ENCODE measurements at regions not wholly inside any gene's neighbourhood (a gene's known extent, or its start where the extent isn't known, plus 50 kb on each side); places are given as distances from the start of the nearest gene placed in this dataset.

GRCh38 chr6:74459260-74459659 lies 746.6 kb downstream of the COL12A1 start:
- Histone ChIP-seq H3K27me3 (no peaks in the 10 kb centered on the region), H3K27ac (no peak overlapping the region), H3K36me3 (no peaks in the 10 kb centered on the region), H3K4me1 (no peaks in the 10 kb centered on the region), H3K9me3 (no peaks in the 10 kb centered on the region), H3K4me3 (no peak overlapping the region)
- no peak for DNase-seq
- TF ChIP-seq, protein P1, sequence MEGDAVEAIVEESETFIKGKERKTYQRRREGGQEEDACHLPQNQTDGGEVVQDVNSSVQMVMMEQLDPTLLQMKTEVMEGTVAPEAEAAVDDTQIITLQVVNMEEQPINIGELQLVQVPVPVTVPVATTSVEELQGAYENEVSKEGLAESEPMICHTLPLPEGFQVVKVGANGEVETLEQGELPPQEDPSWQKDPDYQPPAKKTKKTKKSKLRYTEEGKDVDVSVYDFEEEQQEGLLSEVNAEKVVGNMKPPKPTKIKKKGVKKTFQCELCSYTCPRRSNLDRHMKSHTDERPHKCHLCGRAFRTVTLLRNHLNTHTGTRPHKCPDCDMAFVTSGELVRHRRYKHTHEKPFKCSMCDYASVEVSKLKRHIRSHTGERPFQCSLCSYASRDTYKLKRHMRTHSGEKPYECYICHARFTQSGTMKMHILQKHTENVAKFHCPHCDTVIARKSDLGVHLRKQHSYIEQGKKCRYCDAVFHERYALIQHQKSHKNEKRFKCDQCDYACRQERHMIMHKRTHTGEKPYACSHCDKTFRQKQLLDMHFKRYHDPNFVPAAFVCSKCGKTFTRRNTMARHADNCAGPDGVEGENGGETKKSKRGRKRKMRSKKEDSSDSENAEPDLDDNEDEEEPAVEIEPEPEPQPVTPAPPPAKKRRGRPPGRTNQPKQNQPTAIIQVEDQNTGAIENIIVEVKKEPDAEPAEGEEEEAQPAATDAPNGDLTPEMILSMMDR (IDR thresholded peaks at IDR 0.05), result no peak
- intact Hi-C loops (cut with DNase I; ENCODE audit: low total_unique reads), result no loop called here

- Histone ChIP-seq H3K27me3 (no peaks in the 10 kb centered on the region), H3K4me1 (no peaks in the 10 kb centered on the region), H3K27ac (no peak overlapping the region), H3K9me3 (no peaks in the 10 kb centered on the region), H3K4me3 (no peak overlapping the region), H3K36me3 (no peaks in the 10 kb centered on the region)
- DNase-seq, result no peak
- TF ChIP-seq, protein P1 (IDR thresholded peaks at IDR 0.05), result no peak
- intact Hi-C loops (cut with DNase I; ENCODE audit: low total_unique reads), result no loop called here
Measured at GRCh38 chr6:74458536-74458935, 747.3 kb downstream of the COL12A1 start.

GRCh38 chr6:74455786-74456185 lies 750.1 kb downstream of the COL12A1 start:
- Histone ChIP-seq H3K36me3 (no peaks in the 10 kb centered on the region), H3K27me3 (no peaks in the 10 kb centered on the region), H3K27ac (no peak overlapping the region), H3K9me3 (no peaks in the 10 kb centered on the region), H3K4me1 (no peaks in the 10 kb centered on the region), H3K4me3 (no peak overlapping the region)
- TF ChIP-seq, protein P1 (IDR thresholded peaks at IDR 0.05), result no peak
- intact Hi-C loops (cut with DNase I; ENCODE audit: low total_unique reads), result no loop called here
- DNase-seq, result no peak

DNA sequence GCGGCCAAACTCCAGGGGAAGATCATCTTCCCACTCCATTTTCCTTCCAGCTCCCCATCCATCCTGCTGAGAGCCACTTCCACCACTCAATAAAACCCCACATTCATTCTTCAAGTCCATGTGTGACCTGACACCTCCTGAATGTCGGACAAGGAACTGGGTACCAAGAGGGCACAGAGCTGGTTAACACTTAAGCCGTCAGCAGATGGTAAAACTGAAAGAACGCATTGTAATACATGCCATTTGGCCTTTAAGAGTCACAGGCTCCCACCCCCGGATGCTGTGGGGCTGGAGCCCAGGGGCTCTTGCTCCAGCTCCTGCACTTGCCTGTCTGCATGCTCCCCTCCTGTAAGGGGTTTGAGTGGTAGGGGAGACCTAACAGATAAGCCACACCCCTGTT lies 753.9 kb downstream of the COL12A1 start:
- Histone ChIP-seq H3K36me3 (no peaks in the 10 kb centered on the region), H3K27ac (no peak overlapping the region), H3K4me3 (no peak overlapping the region), H3K4me1 (no peaks in the 10 kb centered on the region), H3K9me3 (no peaks in the 10 kb centered on the region), H3K27me3 (no peaks in the 10 kb centered on the region)
- TF ChIP-seq, protein P1 (IDR thresholded peaks at IDR 0.05), result no peak
- intact Hi-C loops (cut with DNase I; ENCODE audit: low total_unique reads), result no loop called here
- DNase-seq, result no peak

- no peak for DNase-seq
- no peaks in the 10 kb centered on the region for H3K4me1 ChIP-seq
- no peaks in the 10 kb centered on the region for H3K36me3 ChIP-seq
- H3K9me3 ChIP-seq, result no peaks in the 10 kb centered on the region
- no peak overlapping the region for H3K27ac ChIP-seq
- TF ChIP-seq, protein P1 (IDR thresholded peaks at IDR 0.05), result no peak
- intact Hi-C loops (cut with DNase I; ENCODE audit: low total_unique reads), result no loop called here
- H3K27me3 ChIP-seq, result no peaks in the 10 kb centered on the region
- H3K4me3 ChIP-seq, result no peak overlapping the region
Measured at GRCh38 chr6:74448850-74449249, 752.8 kb downstream of the CD109 start.

GRCh38 chr6:74447013-74447412 lies 751.0 kb downstream of the CD109 start:
- no peak overlapping the region for H3K27ac ChIP-seq
- no peaks in the 10 kb centered on the region for H3K36me3 ChIP-seq
- H3K9me3 ChIP-seq, result no peaks in the 10 kb centered on the region
- no peaks in the 10 kb centered on the region for H3K4me1 ChIP-seq
- H3K27me3 ChIP-seq, result no peaks in the 10 kb centered on the region
- no peak overlapping the region for H3K4me3 ChIP-seq
- DNase-seq, result no peak
- intact Hi-C loops (cut with DNase I; ENCODE audit: low total_unique reads), result no loop called here
- TF ChIP-seq, protein P1 (IDR thresholded peaks at IDR 0.05), result no peak
